CD4-positive, alpha-beta memory T cell (primary cell): ENCODE measurements at regions not wholly inside any gene's neighbourhood (a gene's known extent, or its start where the extent isn't known, plus 50 kb on each side); places are given as distances from the start of the nearest gene placed in this dataset.

Experiments
- CTCF ChIA-PET: fragments of 350-600 bp; sonication (Branson Sonifier 250); formaldehyde crosslinking; loops from one replicate; lab custom pipeline; 2021; ENCODE audit warnings: inconsistent platforms; ENCODE audit not compliant: partially characterized antibody; lab: Charles Lee
- POLR2A ChIA-PET: fragments of 350-600 bp; sonication (Branson Sonifier 250); formaldehyde crosslinking; loops from one replicate; lab custom pipeline; 2021; ENCODE audit not compliant: partially characterized antibody; lab: Charles Lee
- DNase-seq, 5 donors: peaks; one replicate each; pipeline versions ENCODE4 v3.0.0 to v3.0.0-alpha.2; 2020 to 2022; ENCODE audit warnings: mixed read lengths in 1 of 5
- H3K27ac ChIP-seq: one replicate; pipeline ENCODE4 v1.7.0; 2013; ENCODE audit warnings: low read depth, low read length
- H3K27me3 ChIP-seq: 2 replicates; pipeline ENCODE4 v1.7.0; 2013; ENCODE audit warnings: mild to moderate bottlenecking, low read length, moderate library complexity; ENCODE audit not compliant: insufficient read depth
- H3K36me3 ChIP-seq: 2 replicates; pipeline ENCODE4 v1.7.0; 2013; ENCODE audit warnings: mild to moderate bottlenecking, low read length, moderate library complexity; ENCODE audit not compliant: insufficient read depth
- H3K4me1 ChIP-seq: 2 replicates; pipeline ENCODE4 v1.7.0; 2013; ENCODE audit warnings: mild to moderate bottlenecking, low read length, moderate library complexity; ENCODE audit not compliant: insufficient read depth
- H3K4me3 ChIP-seq, 2 donors: one replicate each; pipeline ENCODE4 v1.7.0; 2013; ENCODE audit warnings: low read length in 2 of 2, mild to moderate bottlenecking in 1 of 2
- H3K9me3 ChIP-seq, 2 donors: one replicate each; pipeline ENCODE4 v1.7.0; 2013; ENCODE audit warnings: low read length in 2 of 2, control low read depth in 1 of 2; ENCODE audit not compliant: control insufficient read depth in 1 of 2
- H3K27ac Mint-ChIP-seq, 7 donors: one replicate each; pipeline ENCODE4 v1.8.0; 2020 to 2021; ENCODE audit warnings: mixed read lengths in 7 of 7, mild to moderate bottlenecking in 6 of 7, inconsistent platforms in 3 of 7, moderate library complexity in 3 of 7
- H3K27me3 Mint-ChIP-seq, 2 donors: one replicate each; pipeline ENCODE4 v1.8.0; 2020 to 2021; ENCODE audit warnings: mixed read lengths in 2 of 2
- H3K36me3 Mint-ChIP-seq, 2 donors: one replicate each; pipeline ENCODE4 v1.8.0; 2020 to 2021; ENCODE audit warnings: mixed read lengths in 2 of 2, inconsistent platforms in 1 of 2, mild to moderate bottlenecking in 1 of 2
- H3K4me1 Mint-ChIP-seq, 4 donors: one replicate each; pipeline ENCODE4 v1.8.0; 2020 to 2021; ENCODE audit warnings: mixed read lengths in 4 of 4, mild to moderate bottlenecking in 1 of 4
- H3K4me3 Mint-ChIP-seq, 8 donors: one replicate each; pipeline ENCODE4 v1.8.0; 2020 to 2021; ENCODE audit warnings: mixed read lengths in 8 of 8, mild to moderate bottlenecking in 7 of 8, moderate library complexity in 6 of 8, inconsistent platforms in 3 of 8
- H3K9me3 Mint-ChIP-seq, 8 donors: one replicate each; pipeline ENCODE4 v1.8.0; 2020 to 2021; ENCODE audit warnings: mixed read lengths in 8 of 8, mild to moderate bottlenecking in 5 of 8, inconsistent platforms in 3 of 8, moderate library complexity in 1 of 8
- intact Hi-C: fragments of 100-400 bp; cut with micrococcal nuclease; formaldehyde crosslinking; loops from one replicate; pipeline ENCODE4 v1.15.1; 2023

- CTCF ChIA-PET: no interaction called here
- Histone ChIP-seq H3K4me3 (no peak overlapping the region), H3K4me1 (no peaks in the 10 kb centered on the region), H3K36me3 (no peaks in the 10 kb centered on the region), H3K27ac (no peak overlapping the region), H3K27me3 (no peaks in the 10 kb centered on the region), H3K9me3 (no peaks in the 10 kb centered on the region)
- intact Hi-C loops: no loop called here
- DNase-seq: no peak
- Mint-ChIP-seq H3K27me3 (peaks cover 2 to 5% of the 10 kb centered on the region in 2 donors), H3K9me3 (peaks cover 1 to 5% (median 3%) of the 10 kb centered on the region in 8 donors), H3K36me3 (no peaks in the 10 kb centered on the region), H3K27ac (no peak overlapping the region), H3K4me3 (no peak overlapping the region), H3K4me1 (no peaks in the 10 kb centered on the region)
- POLR2A ChIA-PET: no interaction called here
Observed at GRCh38 chr22:48841881-48842582, 985.6 kb downstream of the BRD1 start.

- no peaks in the 10 kb centered on the region for H3K36me3 Mint-ChIP-seq
- no peak overlapping the region for H3K27ac Mint-ChIP-seq
- H3K4me3 ChIP-seq: no peak overlapping the region
- DNase-seq: no peak
- H3K9me3 Mint-ChIP-seq: peaks cover 1 to 8% (median 4%) of the 10 kb centered on the region in 8 donors
- H3K4me1 ChIP-seq: no peaks in the 10 kb centered on the region
- no peaks in the 10 kb centered on the region for H3K36me3 ChIP-seq
- peaks cover 0 to 5% of the 10 kb centered on the region in 2 donors for H3K27me3 Mint-ChIP-seq
- H3K4me3 Mint-ChIP-seq: no peak overlapping the region
- intact Hi-C loops: no loop called here
- H3K27ac ChIP-seq: no peak overlapping the region
- no peaks in the 10 kb centered on the region for H3K4me1 Mint-ChIP-seq
- ChIA-PET CTCF (no interaction called here), POLR2A (no interaction called here)
- no peaks in the 10 kb centered on the region for H3K27me3 ChIP-seq
- H3K9me3 ChIP-seq: no peaks in the 10 kb centered on the region
Observed at GRCh38 chr22:48840112-48840949, 987.3 kb downstream of the BRD1 start.

GRCh38 chr22:48838846-48839730 is 988.6 kb downstream of the BRD1 start:
- H3K27me3 Mint-ChIP-seq: peaks cover 0 to 2% of the 10 kb centered on the region in 2 donors
- H3K4me3 ChIP-seq: no peak overlapping the region
- no peaks in the 10 kb centered on the region for H3K36me3 Mint-ChIP-seq
- H3K27ac ChIP-seq: no peak overlapping the region
- H3K4me1 Mint-ChIP-seq: no peaks in the 10 kb centered on the region
- intact Hi-C loops: no loop called here
- H3K27me3 ChIP-seq: no peaks in the 10 kb centered on the region
- H3K27ac Mint-ChIP-seq: no peak overlapping the region
- DNase-seq: no peak
- no peaks in the 10 kb centered on the region for H3K9me3 ChIP-seq
- H3K36me3 ChIP-seq: no peaks in the 10 kb centered on the region
- H3K4me3 Mint-ChIP-seq: no peak overlapping the region
- peaks cover 1 to 7% (median 4%) of the 10 kb centered on the region in 8 donors for H3K9me3 Mint-ChIP-seq
- ChIA-PET POLR2A (no interaction called here), CTCF (no interaction called here)
- no peaks in the 10 kb centered on the region for H3K4me1 ChIP-seq

- intact Hi-C loops: no loop called here
- H3K4me1 ChIP-seq: no peaks in the 10 kb centered on the region
- Mint-ChIP-seq H3K27me3 (peaks cover 0 to 2% of the 10 kb centered on the region in 2 donors), H3K27ac (no peak overlapping the region), H3K4me1 (no peaks in the 10 kb centered on the region), H3K4me3 (no peak overlapping the region), H3K36me3 (no peaks in the 10 kb centered on the region), H3K9me3 (peaks cover 4 to 9% (median 5%) of the 10 kb centered on the region in 8 donors)
- no peak overlapping the region for H3K27ac ChIP-seq
- CTCF ChIA-PET: no interaction called here
- H3K27me3 ChIP-seq: no peaks in the 10 kb centered on the region
- H3K9me3 ChIP-seq: no peaks in the 10 kb centered on the region
- no peak overlapping the region for H3K4me3 ChIP-seq
- POLR2A ChIA-PET: no interaction called here
- DNase-seq: no peak
- H3K36me3 ChIP-seq: no peaks in the 10 kb centered on the region
Observed at GRCh38 chr22:48838376-48838775, 989.3 kb downstream of the BRD1 start.

- Mint-ChIP-seq H3K27me3 (peaks cover 0 to 2% of the 10 kb centered on the region in 2 donors), H3K9me3 (peaks cover 5 to 17% (median 11%) of the 10 kb centered on the region in 8 donors), H3K4me3 (no peak overlapping the region), H3K27ac (no peak overlapping the region), H3K4me1 (no peaks in the 10 kb centered on the region), H3K36me3 (no peaks in the 10 kb centered on the region)
- ChIA-PET CTCF (no interaction called here), POLR2A (no interaction called here)
- H3K9me3 ChIP-seq: no peaks in the 10 kb centered on the region
- no peak overlapping the region for H3K4me3 ChIP-seq
- no peak for DNase-seq
- no peak overlapping the region for H3K27ac ChIP-seq
- H3K36me3 ChIP-seq: no peaks in the 10 kb centered on the region
- intact Hi-C loops: no loop called here
- H3K27me3 ChIP-seq: no peaks in the 10 kb centered on the region
- H3K4me1 ChIP-seq: no peaks in the 10 kb centered on the region
Observed at GRCh38 chr22:48837341-48837935, 990.2 kb downstream of the BRD1 start.

GRCh38 chr22:48836673-48837340 is 990.9 kb downstream of the BRD1 start:
- H3K27me3 ChIP-seq: no peaks in the 10 kb centered on the region
- H3K27ac ChIP-seq: no peak overlapping the region
- no peaks in the 10 kb centered on the region for H3K36me3 ChIP-seq
- intact Hi-C loops: no loop called here
- Mint-ChIP-seq H3K27me3 (peaks cover 0 to 2% of the 10 kb centered on the region in 2 donors), H3K9me3 (peaks cover 5 to 17% (median 14%) of the 10 kb centered on the region in 8 donors), H3K4me1 (no peaks in the 10 kb centered on the region), H3K36me3 (no peaks in the 10 kb centered on the region), H3K27ac (no peak overlapping the region), H3K4me3 (no peak overlapping the region)
- DNase-seq: no peak
- ChIA-PET POLR2A (no interaction called here), CTCF (no interaction called here)
- no peaks in the 10 kb centered on the region for H3K4me1 ChIP-seq
- H3K9me3 ChIP-seq: no peaks in the 10 kb centered on the region
- no peak overlapping the region for H3K4me3 ChIP-seq
